ENCODE measurements at regions not wholly inside any gene's neighbourhood (a gene's known extent, or its start where the extent isn't known, plus 50 kb on each side); places are given as distances from the start of the nearest gene placed in this dataset.
"Not testable (repeated sequence)": the region's sequence is repeated elsewhere in the genome, so short reads cannot be mapped to it uniquely, and the experiment has no call there.

GRCh38 chr3:124345845-124346244 lies 353.9 kb upstream of the ROPN1 start:
- TF ChIP-seq EZH2 (IDR thresholded peaks at IDR 0.05; ENCODE audit: low read length, missing control alignments) (no peak), CTCF (conservative IDR thresholded peaks at IDR 0.05 in 1 of 2, IDR thresholded peaks at IDR 0.05 in 1 of 2; ENCODE audit: low read depth in 1 of 2, low read length in 2 of 2) (no peak)
- Histone ChIP-seq H2AFZ (ENCODE audit: low read length) (no peak overlapping the region), H3K9me3 (ENCODE audit: control insufficient read depth, insufficient read depth, low read depth, low read length) (no peaks in the 10 kb centered on the region), H3K79me2 (ENCODE audit: control insufficient read depth, insufficient read depth, low read length) (no peaks in the 10 kb centered on the region), H3K4me3 (replicated peaks in 1 of 4; ENCODE audit: control extremely low read depth in 1 of 4, insufficient read depth in 1 of 4, low read depth in 3 of 4, low read length in 4 of 4) (no peak overlapping the region), H3K27ac (ENCODE audit: insufficient read depth, low read length) (no peak overlapping the region), H3K4me1 (ENCODE audit: control insufficient read depth, extremely low read depth, insufficient read depth, low read length) (no peaks in the 10 kb centered on the region), H3K4me2 (ENCODE audit: extremely low read depth, insufficient read depth, low read length) (no peak overlapping the region), H3K9ac (ENCODE audit: insufficient read depth, low read length) (no peak overlapping the region), H3K36me3 (ENCODE audit: control insufficient read depth, insufficient read depth, low read length) (no peaks in the 10 kb centered on the region), H3K27me3 (ENCODE audit: control insufficient read depth, insufficient read depth, low read length) (peaks cover 4% of the 10 kb centered on the region), H4K20me1 (ENCODE audit: control insufficient read depth, extremely low read depth, insufficient read depth, low read length) (no peaks in the 10 kb centered on the region)
- no peak for DNase-seq (ENCODE audit: low read depth in 2 of 2)

DNA sequence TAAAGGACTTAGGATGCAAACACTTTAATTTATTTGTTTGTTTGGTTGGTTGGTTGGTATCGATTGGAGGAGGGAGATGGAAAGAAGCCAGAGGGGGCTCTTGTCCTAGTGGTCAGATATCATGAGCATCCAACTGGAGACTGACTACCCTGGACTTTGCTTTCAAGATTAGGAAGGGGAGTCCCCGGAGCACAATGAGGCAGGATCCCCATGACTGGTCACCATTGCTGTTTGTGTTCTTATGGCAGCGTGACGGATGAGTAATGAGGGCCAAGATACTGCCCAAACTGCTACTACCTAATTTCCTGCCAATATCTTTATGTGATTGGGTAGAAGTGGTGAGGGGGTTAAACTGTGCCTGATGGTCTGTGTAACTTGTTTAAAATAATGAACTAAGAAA lies 354.6 kb upstream of the ROPN1 start:
- Histone ChIP-seq H3K27me3 (ENCODE audit: control insufficient read depth, insufficient read depth, low read length) (no peaks in the 10 kb centered on the region), H2AFZ (ENCODE audit: low read length) (no peak overlapping the region), H3K4me3 (replicated peaks in 1 of 4; ENCODE audit: control extremely low read depth in 1 of 4, insufficient read depth in 1 of 4, low read depth in 3 of 4, low read length in 4 of 4) (no peak overlapping the region), H3K9me3 (ENCODE audit: control insufficient read depth, insufficient read depth, low read depth, low read length) (no peaks in the 10 kb centered on the region), H3K4me1 (ENCODE audit: control insufficient read depth, extremely low read depth, insufficient read depth, low read length) (no peaks in the 10 kb centered on the region), H3K9ac (ENCODE audit: insufficient read depth, low read length) (no peak overlapping the region), H3K27ac (ENCODE audit: insufficient read depth, low read length) (no peak overlapping the region), H3K36me3 (ENCODE audit: control insufficient read depth, insufficient read depth, low read length) (no peaks in the 10 kb centered on the region), H4K20me1 (ENCODE audit: control insufficient read depth, extremely low read depth, insufficient read depth, low read length) (no peaks in the 10 kb centered on the region), H3K79me2 (ENCODE audit: control insufficient read depth, insufficient read depth, low read length) (no peaks in the 10 kb centered on the region), H3K4me2 (ENCODE audit: extremely low read depth, insufficient read depth, low read length) (no peak overlapping the region)
- no peak for TF ChIP-seq CTCF (conservative IDR thresholded peaks at IDR 0.05 in 1 of 2, IDR thresholded peaks at IDR 0.05 in 1 of 2; ENCODE audit: low read depth in 1 of 2, low read length in 2 of 2)
- no peak for TF ChIP-seq EZH2 (IDR thresholded peaks at IDR 0.05; ENCODE audit: low read length, missing control alignments)
- no peak for DNase-seq (ENCODE audit: low read depth in 2 of 2)

GRCh38 chr3:124347418-124347817 lies 355.5 kb upstream of the ROPN1 start:
- Histone ChIP-seq H3K9ac (ENCODE audit: insufficient read depth, low read length) (no peak overlapping the region), H4K20me1 (ENCODE audit: control insufficient read depth, extremely low read depth, insufficient read depth, low read length) (no peaks in the 10 kb centered on the region), H3K27me3 (ENCODE audit: control insufficient read depth, insufficient read depth, low read length) (no peaks in the 10 kb centered on the region), H3K4me3 (replicated peaks in 1 of 4; ENCODE audit: control extremely low read depth in 1 of 4, insufficient read depth in 1 of 4, low read depth in 3 of 4, low read length in 4 of 4) (no peak overlapping the region), H3K36me3 (ENCODE audit: control insufficient read depth, insufficient read depth, low read length) (no peaks in the 10 kb centered on the region), H3K9me3 (ENCODE audit: control insufficient read depth, insufficient read depth, low read depth, low read length) (no peaks in the 10 kb centered on the region), H3K79me2 (ENCODE audit: control insufficient read depth, insufficient read depth, low read length) (no peaks in the 10 kb centered on the region), H3K4me2 (ENCODE audit: extremely low read depth, insufficient read depth, low read length) (no peak overlapping the region), H3K4me1 (ENCODE audit: control insufficient read depth, extremely low read depth, insufficient read depth, low read length) (no peaks in the 10 kb centered on the region), H2AFZ (ENCODE audit: low read length) (no peak overlapping the region), H3K27ac (ENCODE audit: insufficient read depth, low read length) (no peak overlapping the region)
- DNase-seq (ENCODE audit: low read depth in 2 of 2): no peak
- TF ChIP-seq EZH2 (IDR thresholded peaks at IDR 0.05; ENCODE audit: low read length, missing control alignments) (no peak), CTCF (conservative IDR thresholded peaks at IDR 0.05 in 1 of 2, IDR thresholded peaks at IDR 0.05 in 1 of 2; ENCODE audit: low read depth in 1 of 2, low read length in 2 of 2) (no peak)

DNA sequence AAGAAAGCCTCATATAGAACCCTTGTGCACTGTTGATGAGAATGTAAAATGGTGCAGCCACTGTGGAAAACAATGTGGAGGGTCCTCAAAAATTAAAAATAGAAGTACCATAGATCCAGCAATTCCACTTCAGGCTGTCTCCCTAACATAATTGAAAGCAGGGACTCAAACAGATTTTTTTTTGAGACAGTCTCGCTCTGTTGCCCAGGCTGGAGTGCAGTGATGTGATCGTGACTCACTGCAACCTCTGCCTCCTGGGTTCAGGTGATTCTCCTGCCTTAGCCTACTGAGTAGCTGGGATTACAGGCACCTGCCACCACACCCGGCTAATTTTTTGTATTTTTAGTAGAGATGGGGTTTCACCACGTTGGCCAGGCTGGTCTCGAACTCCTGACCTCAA lies 356.6 kb upstream of the ROPN1 start:
- not testable (repeated sequence) for DNase-seq (ENCODE audit: low read depth in 2 of 2); H3K27me3 ChIP-seq (ENCODE audit: control insufficient read depth, insufficient read depth, low read length); H3K27ac ChIP-seq (ENCODE audit: insufficient read depth, low read length); H3K36me3 ChIP-seq (ENCODE audit: control insufficient read depth, insufficient read depth, low read length); H3K79me2 ChIP-seq (ENCODE audit: control insufficient read depth, insufficient read depth, low read length); H3K4me1 ChIP-seq (ENCODE audit: control insufficient read depth, extremely low read depth, insufficient read depth, low read length); H2AFZ ChIP-seq (ENCODE audit: low read length); H3K9ac ChIP-seq (ENCODE audit: insufficient read depth, low read length); H3K4me2 ChIP-seq (ENCODE audit: extremely low read depth, insufficient read depth, low read length); H4K20me1 ChIP-seq (ENCODE audit: control insufficient read depth, extremely low read depth, insufficient read depth, low read length); H3K4me3 ChIP-seq (replicated peaks in 1 of 4; ENCODE audit: control extremely low read depth in 1 of 4, insufficient read depth in 1 of 4, low read depth in 3 of 4, low read length in 4 of 4); H3K9me3 ChIP-seq (ENCODE audit: control insufficient read depth, insufficient read depth, low read depth, low read length)

All from fibroblast of lung (primary cell).